Activated gamma-delta T cell treated with Interleukin-2 at 50 U/mL for 16 hours (primary cell): ENCODE measurements at regions not wholly inside any gene's neighbourhood (a gene's known extent, or its start where the extent isn't known, plus 50 kb on each side); places are given as distances from the start of the nearest gene placed in this dataset.
A peak's percentile ranks its signal among the peaks of the same experiment; 100 is the strongest.

Experiments used
- DNase-seq: peaks from one replicate; pipeline ENCODE4 v3.0.0-alpha.2; 2020

GRCh38 chr3:8205881-8206280 lies 295.7 kb upstream of the LMCD1 start:
- no peak for DNase-seq

DNA sequence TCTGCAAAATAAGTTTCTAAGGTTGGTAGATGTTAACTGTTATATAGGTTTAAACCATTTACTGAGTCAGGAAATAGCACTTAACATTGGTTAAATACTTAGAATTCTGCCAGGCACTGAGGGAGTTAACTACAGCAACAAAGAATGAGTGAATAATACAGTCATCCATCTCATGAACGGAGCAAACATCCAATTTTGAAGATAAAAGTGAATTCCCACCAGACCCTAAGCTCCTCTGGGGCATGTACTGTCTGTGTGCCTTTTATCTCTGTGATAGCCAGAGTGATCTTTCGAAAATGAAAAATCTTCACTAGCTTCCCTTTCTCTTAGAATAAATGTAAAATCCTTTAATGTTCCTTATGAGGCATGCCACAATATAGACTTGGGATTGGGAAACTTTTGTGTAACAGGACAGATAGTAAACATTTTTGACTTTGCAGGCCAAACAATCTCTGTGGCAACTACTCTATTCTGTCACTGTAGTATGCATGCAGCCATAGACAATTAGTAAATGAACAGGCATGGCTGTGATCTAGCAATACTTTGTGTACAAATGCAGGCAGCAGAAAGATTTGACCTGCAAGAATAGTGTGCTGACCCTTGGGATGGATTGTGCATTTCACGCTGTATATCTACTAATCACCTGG lies 294.5 kb upstream of the LMCD1 start:
- DNase-seq = no peak

DNA sequence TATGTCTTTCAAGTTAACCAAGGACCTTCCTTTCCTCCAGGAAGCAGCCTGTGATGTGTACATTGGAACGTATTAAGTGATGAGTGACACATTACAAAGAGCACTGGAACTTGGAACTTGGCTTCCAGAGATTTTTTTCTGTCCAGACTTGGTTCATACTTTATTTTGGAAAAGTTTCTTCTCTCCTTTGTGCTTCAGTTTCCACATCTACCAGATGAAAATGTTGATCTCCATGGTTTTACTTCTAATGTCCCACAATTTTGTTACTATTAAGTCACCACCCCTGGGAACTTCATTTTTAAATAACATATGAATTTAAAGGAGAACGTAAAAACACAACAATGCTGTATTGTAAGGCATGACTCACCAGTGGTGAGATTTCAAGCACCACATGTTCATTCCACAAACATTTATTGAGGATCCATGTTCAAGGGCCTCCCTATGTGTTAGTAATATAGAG lies 290.7 kb upstream of the LMCD1 start:
- no peak for DNase-seq

DNA sequence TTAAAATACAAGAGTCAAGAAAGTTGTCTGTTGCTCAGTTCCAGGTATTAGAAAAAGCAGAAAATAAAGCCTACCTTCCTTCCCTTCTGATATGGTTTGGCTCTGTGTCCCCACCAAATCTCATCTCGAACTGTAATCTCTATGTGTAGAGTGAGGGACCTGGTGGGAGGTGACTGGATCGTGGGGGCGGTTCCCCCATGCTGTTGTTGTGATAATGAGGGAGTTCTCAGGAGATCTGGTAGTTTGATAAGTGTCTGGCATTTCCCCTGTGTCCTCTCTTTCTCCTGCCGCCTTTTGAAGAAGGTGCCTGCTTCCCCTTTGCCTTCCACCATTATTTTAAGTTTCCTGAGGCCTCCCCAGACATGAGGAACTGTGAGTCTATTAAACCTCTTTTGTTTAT lies 288.8 kb upstream of the LMCD1 start:
- no peak for DNase-seq

DNA sequence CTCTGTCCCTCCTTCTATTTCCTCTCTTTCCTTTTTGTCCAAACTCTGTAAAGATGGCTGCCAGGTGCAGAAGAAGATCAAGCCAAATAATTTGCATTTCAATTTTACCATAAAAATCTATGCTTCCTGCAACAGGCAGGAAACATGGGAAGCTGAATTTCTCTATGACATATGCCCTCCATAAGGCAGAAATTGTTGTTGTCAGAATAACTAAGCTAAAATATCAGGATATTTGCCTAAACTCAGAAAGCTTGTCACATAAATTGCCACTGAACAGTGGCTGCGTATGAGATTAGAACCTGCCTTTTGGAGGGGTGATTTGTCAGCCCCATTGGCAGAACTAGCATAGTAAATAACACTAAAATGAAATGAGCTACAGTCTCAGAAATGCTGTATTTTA lies 288.3 kb upstream of the LMCD1 start:
- DNase-seq = no peak

GRCh38 chr3:8215821-8216220 lies 285.8 kb upstream of the LMCD1 start:
- no peak for DNase-seq

DNA sequence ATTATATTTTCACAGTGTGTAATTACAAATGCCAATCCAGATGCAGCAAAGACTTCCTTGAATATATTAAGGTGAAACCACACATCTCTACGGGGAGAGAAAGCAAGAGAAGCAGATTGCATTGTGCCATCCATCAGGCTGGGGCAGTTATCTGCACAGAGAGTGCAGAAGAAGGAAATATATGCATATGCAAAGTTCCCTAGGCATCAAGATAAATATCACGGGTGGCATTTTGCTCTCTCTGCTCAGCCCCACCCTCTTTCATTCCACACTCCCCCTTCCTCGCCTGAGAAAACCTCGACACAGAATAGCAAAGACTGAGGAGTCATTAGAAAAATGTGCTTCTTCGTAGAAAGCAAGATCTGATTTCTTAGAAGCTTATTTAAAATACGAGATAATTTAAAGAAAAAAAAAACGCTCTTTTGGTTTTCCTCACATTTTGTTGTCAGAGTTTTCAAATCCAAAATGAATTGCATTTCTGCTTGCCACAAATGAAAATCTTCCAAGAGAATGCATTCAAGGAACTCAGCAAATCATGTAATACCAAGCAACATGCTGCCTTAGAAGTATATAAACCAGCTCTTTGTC lies 283.2 kb upstream of the LMCD1 start:
- DNase-seq = no peak

DNA sequence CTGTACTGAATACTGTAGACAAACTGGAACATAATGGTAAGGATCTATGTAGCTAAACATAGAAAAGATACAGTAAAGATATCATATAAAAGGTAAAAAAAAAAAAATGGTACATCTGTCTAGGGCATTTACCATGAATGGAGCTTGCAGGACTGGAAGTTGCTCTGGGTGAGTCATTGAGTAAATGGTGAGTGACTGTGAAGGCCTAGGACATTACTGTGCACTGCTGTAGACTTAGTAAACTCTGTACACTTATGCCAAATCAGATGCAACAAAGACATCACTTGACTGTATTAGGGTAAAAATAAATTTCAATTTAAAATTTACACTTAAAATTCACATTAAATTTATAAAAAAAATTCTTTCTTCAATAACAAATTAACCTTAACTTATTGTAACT lies 281.3 kb upstream of the LMCD1 start:
- DNase-seq = no peak

DNA sequence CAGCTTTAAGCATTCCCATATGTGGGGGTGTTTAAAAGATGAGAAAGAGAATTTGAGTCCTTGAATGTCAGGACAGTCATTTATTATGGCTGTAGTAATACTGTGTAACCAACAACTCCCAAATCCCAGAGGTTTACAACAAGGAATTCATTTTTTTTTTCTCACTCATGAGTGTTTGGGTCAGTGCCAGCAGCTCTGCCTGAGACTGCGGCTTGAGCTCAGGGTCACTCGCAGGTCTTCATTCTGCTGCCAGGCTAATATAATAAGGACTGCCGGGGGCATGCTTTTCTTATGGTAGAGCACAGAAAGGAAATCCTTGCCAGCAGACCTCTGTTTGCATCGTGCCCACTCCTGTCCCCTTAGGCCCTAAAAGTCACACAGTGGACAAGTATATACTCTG lies 277.9 kb upstream of the LMCD1 start:
- DNase-seq = no peak

GRCh38 chr3:8224941-8225340 lies 276.7 kb upstream of the LMCD1 start:
- no peak for DNase-seq

DNA sequence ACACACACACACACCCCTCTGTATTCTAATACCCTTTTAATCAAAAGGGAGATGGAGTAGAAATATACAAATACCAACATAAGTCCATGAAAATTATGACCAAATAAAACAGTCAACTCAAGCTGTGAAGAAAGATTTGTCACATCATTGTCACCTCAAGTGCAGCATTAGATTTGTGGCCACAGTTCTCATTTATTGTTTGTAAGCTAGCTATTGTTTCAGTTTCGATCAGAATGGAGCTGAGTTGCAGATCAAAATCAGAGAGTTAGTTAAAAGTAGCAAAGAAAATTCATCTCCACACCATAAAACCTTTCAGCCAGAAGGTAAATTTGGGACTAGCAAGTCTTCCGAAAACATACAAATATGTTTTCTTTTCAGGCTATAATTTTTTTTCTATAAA lies 267.7 kb upstream of the LMCD1 start:
- DNase-seq = no peak

DNA sequence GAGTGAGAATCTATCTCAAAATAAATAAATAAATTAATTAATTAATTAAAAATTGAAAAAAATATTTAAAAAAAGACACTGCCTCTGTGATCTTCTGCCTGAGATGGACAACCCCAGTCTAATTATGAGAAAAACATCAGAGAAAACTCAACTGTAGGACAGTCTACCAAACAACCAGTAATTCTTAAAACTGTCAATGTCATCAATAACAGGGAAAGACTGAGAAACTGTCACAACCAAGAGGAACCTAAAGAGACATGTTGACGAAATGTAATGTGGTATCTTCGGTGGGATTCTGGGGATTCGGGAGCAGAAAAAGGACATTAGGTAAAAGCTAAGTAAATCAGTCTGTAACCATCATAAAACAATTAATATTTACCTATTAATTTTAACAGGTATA lies 265.4 kb upstream of the LMCD1 start:
- no peak for DNase-seq

GRCh38 chr3:8237893-8238292 lies 263.7 kb upstream of the LMCD1 start:
- DNase-seq = no peak

DNA sequence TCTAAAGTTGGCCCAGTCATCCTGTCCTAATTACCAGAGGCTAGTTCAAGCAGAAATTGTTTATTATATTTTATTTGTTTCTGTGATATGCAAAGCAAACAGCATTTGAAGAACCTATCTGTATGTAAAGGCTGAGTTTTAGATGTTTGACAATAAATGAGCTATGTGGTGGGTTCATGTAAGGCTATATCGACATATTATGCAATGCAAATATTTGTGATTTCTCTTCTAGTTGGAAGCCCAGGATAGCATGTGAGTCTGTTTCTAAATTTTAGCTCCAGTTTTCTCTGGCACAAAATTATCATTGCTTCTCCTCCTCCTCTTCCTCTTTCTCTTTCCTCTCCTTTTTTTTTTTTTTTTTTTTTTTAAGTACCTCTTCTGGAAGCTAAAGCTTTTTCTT lies 263.2 kb upstream of the LMCD1 start:
- no peak for DNase-seq

DNA sequence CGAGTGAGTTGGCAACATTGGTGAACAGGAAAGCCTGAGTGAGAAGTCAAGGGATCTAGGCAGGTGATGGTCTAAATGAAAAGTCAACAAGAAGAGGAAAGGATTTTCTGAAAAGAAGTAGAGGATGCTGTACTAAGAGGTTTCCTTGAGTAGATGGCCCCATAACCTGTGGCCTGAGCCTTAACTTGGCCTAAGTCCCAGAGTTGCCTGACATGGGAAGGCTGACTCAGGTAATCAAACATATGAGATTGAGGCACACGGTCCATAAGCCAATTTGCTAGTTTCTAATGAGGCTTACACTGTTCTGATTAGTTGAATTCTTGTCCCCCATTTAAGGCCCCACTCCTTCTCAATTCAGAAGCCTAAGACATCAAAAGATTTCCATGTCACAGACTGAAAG lies 262.5 kb upstream of the LMCD1 start:
- DNase-seq = no peak

DNA sequence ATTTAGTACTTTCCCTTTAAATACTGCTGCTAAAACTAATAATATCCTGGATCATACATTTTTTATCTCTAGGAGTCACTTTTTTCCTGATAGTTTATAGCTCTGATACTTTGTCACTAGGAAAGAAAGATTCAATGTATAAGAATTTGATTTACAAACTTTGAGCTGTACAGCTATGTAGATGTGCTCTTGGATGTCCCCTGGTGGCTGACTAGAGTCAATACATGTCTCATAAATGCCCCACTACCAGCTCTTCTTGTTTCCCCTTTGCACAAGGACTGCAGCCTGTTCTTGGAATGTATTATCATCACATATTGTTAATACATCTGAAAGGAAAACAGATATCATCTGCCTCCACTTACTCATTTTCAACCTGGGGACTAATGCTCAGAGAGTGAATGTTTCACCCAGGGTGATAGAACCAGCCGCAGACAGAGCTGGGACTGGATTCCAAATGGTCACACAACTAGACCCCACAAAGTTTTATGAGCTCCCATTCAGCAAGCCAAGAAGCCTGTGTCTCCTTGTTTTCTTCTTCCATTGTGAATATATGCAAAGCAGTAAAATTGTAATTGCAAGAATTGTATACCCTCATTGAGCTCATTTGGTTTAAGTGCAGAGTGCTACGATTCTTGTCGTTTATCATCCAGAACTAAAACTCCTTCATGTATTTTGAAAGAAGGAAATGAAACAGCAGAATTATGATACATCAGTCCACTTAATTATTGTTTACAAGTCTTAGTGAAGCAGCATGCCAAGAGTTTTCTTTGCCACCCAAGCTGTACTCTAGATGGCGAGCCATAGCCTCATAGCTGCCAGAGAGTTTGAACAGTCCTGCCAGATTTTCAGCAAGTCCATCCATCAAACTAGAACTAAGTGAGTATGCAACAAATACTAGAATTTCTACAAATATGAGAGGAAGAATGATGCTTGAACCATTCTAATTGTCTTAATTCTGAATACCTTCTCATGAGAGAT lies 261.6 kb upstream of the LMCD1 start:
- DNase-seq = peak; percentile 11

- no peak for DNase-seq
Observed at GRCh38 chr3:8246070-8246469, 255.6 kb upstream of the LMCD1 start.

GRCh38 chr3:8253201-8253600 lies 248.4 kb upstream of the LMCD1 start:
- no peak for DNase-seq

DNA sequence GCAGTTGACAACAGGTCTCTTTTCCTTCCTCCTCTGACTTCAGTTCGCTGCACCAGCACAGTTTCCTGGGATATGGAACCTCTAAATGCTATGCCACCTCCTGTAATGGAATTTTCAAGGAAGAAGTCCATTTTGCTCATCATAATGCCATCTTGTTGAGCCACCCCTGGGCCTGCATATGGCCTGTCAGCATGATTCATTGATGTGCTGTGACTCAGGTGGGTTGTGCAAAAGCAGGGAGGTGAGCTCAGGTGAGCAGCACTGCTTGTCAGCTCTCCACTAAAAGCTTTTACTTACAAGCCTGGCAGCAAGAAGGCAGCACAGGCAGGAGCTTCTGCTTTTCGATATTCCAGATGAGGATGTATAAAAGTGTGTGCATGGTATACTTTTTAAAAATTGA lies 247.1 kb upstream of the LMCD1 start:
- DNase-seq = no peak

- DNase-seq = no peak
Observed at GRCh38 chr3:8255725-8256124, 245.9 kb upstream of the LMCD1 start.

DNA sequence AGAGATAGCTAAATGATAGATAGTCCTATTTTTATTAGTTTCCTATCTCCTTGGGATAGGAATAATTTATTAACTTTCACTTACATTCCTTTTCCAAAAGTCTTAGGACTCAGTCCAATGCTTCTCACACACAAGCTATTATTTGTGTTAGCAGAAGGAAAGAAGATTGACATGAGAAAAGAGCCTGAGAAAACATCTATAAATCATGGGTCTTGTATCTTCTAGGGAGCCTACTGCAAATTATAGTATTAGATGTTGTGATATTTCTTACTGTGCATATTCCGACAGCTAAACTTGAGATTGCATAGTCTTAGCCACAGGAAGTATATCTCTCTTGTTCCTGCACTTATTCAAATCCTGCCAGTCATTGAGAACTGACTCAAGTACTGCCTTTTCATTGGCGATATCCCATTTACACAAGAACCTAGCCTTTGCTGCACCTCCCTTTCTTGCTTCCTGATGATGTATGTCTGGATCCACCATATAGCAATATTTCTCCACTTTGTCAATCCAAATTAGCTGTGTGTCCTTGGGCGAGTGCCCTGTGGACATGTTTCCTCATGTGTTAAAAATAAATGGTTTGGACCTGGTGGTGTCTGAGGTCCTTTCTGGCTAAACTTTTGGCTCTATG lies 245.1 kb upstream of the LMCD1 start:
- DNase-seq = no peak

GRCh38 chr3:8261018-8261417 lies 240.6 kb upstream of the LMCD1 start:
- DNase-seq = no peak

GRCh38 chr3:8266730-8267131 lies 234.9 kb upstream of the LMCD1 start:
- no peak for DNase-seq

GRCh38 chr3:8273479-8273878 lies 228.1 kb upstream of the LMCD1 start:
- no peak for DNase-seq
